Immature natural killer cell (primary cell): ENCODE measurements at regions not wholly inside any gene's neighbourhood (a gene's known extent, or its start where the extent isn't known, plus 50 kb on each side); places are given as distances from the start of the nearest gene placed in this dataset.
A peak's percentile ranks its signal among the peaks of the same experiment; 100 is the strongest.
"Not testable (repeated sequence)": the region's sequence is repeated elsewhere in the genome, so short reads cannot be mapped to it uniquely, and the experiment has no call there.

ENCODE experiments used
- DNase-seq, 3 donors: peaks; one replicate each; pipeline ENCODE4 v3.0.0; 2022; ENCODE audit warnings: mixed read lengths in 1 of 3
- H3K27ac Mint-ChIP-seq, 6 donors: one replicate each; pipeline ENCODE4 v1.8.0; 2020; ENCODE audit warnings: mixed read lengths in 6 of 6, mild to moderate bottlenecking in 5 of 6, inconsistent platforms in 4 of 6, moderate library complexity in 3 of 6
- H3K27me3 Mint-ChIP-seq, 3 donors: one replicate each; pipeline ENCODE4 v1.8.0; 2020 to 2021; ENCODE audit warnings: low read depth in 3 of 3, mild to moderate bottlenecking in 3 of 3, mixed read lengths in 3 of 3, moderate library complexity in 3 of 3, inconsistent platforms in 1 of 3
- H3K36me3 Mint-ChIP-seq, 3 donors: one replicate each; pipeline ENCODE4 v1.8.0; 2020; ENCODE audit warnings: mixed read lengths in 3 of 3, inconsistent platforms in 2 of 3, mild to moderate bottlenecking in 2 of 3
- H3K4me1 Mint-ChIP-seq, 2 donors: one replicate each; pipeline ENCODE4 v1.8.0; 2020; ENCODE audit warnings: inconsistent platforms in 2 of 2, mild to moderate bottlenecking in 2 of 2, mixed read lengths in 2 of 2, moderate library complexity in 1 of 2
- H3K4me3 Mint-ChIP-seq, 5 donors: one replicate each; pipeline ENCODE4 v1.8.0; 2020; ENCODE audit warnings: mild to moderate bottlenecking in 5 of 5, mixed read lengths in 5 of 5, inconsistent platforms in 3 of 5, moderate library complexity in 3 of 5
- H3K9me3 Mint-ChIP-seq, 6 donors: one replicate each; pipeline ENCODE4 v1.8.0; 2020; ENCODE audit warnings: mild to moderate bottlenecking in 6 of 6, mixed read lengths in 6 of 6, inconsistent platforms in 4 of 6, moderate library complexity in 3 of 6

- H3K4me3 Mint-ChIP-seq = no peak overlapping the region
- H3K27me3 Mint-ChIP-seq = peaks cover 0 to 1% (median 0%) of the 10 kb centered on the region in 3 donors
- no peaks in the 10 kb centered on the region for H3K36me3 Mint-ChIP-seq
- peaks cover 4 to 6% of the 10 kb centered on the region in 2 donors for H3K4me1 Mint-ChIP-seq
- DNase-seq = no peak
- H3K9me3 Mint-ChIP-seq = no peaks in the 10 kb centered on the region
- no peak overlapping the region for H3K27ac Mint-ChIP-seq
Measured at GRCh38 chr1:67482733-67483482, 52.7 kb upstream of the SERBP1 start.

- no peak for DNase-seq
- no peaks in the 10 kb centered on the region for H3K9me3 Mint-ChIP-seq
- no peaks in the 10 kb centered on the region for H3K4me1 Mint-ChIP-seq
- no peak overlapping the region for H3K4me3 Mint-ChIP-seq
- H3K27ac Mint-ChIP-seq = no peak overlapping the region
- H3K36me3 Mint-ChIP-seq = no peaks in the 10 kb centered on the region
- H3K27me3 Mint-ChIP-seq = peaks cover 0 to 3% (median 0%) of the 10 kb centered on the region in 3 donors
Measured at GRCh38 chr1:67484492-67484891, 54.3 kb upstream of the SERBP1 start.

- no peaks in the 10 kb centered on the region for H3K9me3 Mint-ChIP-seq
- no peak for DNase-seq
Measured at GRCh38 chr1:67485046-67485811, 55.0 kb upstream of the SERBP1 start.

GRCh38 chr1:67489643-67490042, 59.4 kb upstream of the SERBP1 start:
- H3K4me3 Mint-ChIP-seq = no peak overlapping the region
- peaks cover 0 to 5% (median 0%) of the 10 kb centered on the region in 3 donors for H3K27me3 Mint-ChIP-seq
- H3K36me3 Mint-ChIP-seq = no peaks in the 10 kb centered on the region
- H3K4me1 Mint-ChIP-seq = no peaks in the 10 kb centered on the region
- peak in 1 of 3 donors; percentile 6 for DNase-seq
- H3K9me3 Mint-ChIP-seq = no peaks in the 10 kb centered on the region
- no peak overlapping the region for H3K27ac Mint-ChIP-seq

More at GRCh38 chr1:67485046-67485811, 55.0 kb upstream of the SERBP1 start:
- Mint-ChIP-seq H3K27ac (no peak overlapping the region), H3K27me3 (peaks cover 0 to 3% (median 0%) of the 10 kb centered on the region in 3 donors), H3K36me3 (no peaks in the 10 kb centered on the region), H3K4me1 (no peaks in the 10 kb centered on the region), H3K4me3 (no peak overlapping the region)

- H3K27me3 Mint-ChIP-seq = peaks cover 0 to 5% (median 0%) of the 10 kb centered on the region in 3 donors
- no peaks in the 10 kb centered on the region for H3K9me3 Mint-ChIP-seq
- H3K4me3 Mint-ChIP-seq = no peak overlapping the region
- DNase-seq = no peak
- no peak overlapping the region for H3K27ac Mint-ChIP-seq
- H3K4me1 Mint-ChIP-seq = no peaks in the 10 kb centered on the region
- no peaks in the 10 kb centered on the region for H3K36me3 Mint-ChIP-seq
Measured at GRCh38 chr1:67491280-67491679, 61.1 kb upstream of the SERBP1 start.

- Mint-ChIP-seq H3K4me1 (no peaks in the 10 kb centered on the region), H3K27ac (no peak overlapping the region), H3K9me3 (no peaks in the 10 kb centered on the region), H3K27me3 (peaks cover 0 to 2% (median 2%) of the 10 kb centered on the region in 3 donors), H3K4me3 (no peak overlapping the region), H3K36me3 (no peaks in the 10 kb centered on the region)
- DNase-seq = no peak
Measured at GRCh38 chr1:67493148-67493547, 62.9 kb upstream of the SERBP1 start.

- H3K9me3 Mint-ChIP-seq = no peaks in the 10 kb centered on the region
- no peak for DNase-seq
- no peak overlapping the region for H3K27ac Mint-ChIP-seq
- H3K4me1 Mint-ChIP-seq = peaks cover 1 to 2% of the 10 kb centered on the region in 2 donors
- no peak overlapping the region for H3K4me3 Mint-ChIP-seq
- H3K27me3 Mint-ChIP-seq = peaks cover 0 to 3% (median 2%) of the 10 kb centered on the region in 3 donors
- no peaks in the 10 kb centered on the region for H3K36me3 Mint-ChIP-seq
Measured at GRCh38 chr1:67495327-67495726, 65.1 kb upstream of the SERBP1 start.

GRCh38 chr1:67496329-67496728, 66.1 kb upstream of the SERBP1 start:
- Mint-ChIP-seq H3K4me3 (no peak overlapping the region), H3K9me3 (no peaks in the 10 kb centered on the region), H3K27ac (no peak overlapping the region), H3K27me3 (peaks cover 2 to 4% (median 3%) of the 10 kb centered on the region in 3 donors), H3K36me3 (no peaks in the 10 kb centered on the region), H3K4me1 (peaks cover 4 to 5% of the 10 kb centered on the region in 2 donors)
- no peak for DNase-seq

- Mint-ChIP-seq H3K27ac (no peak overlapping the region), H3K27me3 (peaks cover 2 to 6% (median 3%) of the 10 kb centered on the region in 3 donors), H3K9me3 (no peaks in the 10 kb centered on the region), H3K4me3 (no peak overlapping the region), H3K36me3 (no peaks in the 10 kb centered on the region), H3K4me1 (peaks cover 4 to 15% of the 10 kb centered on the region in 2 donors)
- DNase-seq = peak; percentile 80 to 85 (median 83)
Measured at GRCh38 chr1:67500413-67500959, 70.3 kb upstream of the SERBP1 start.

- Mint-ChIP-seq H3K4me1 (peaks cover 4 to 15% of the 10 kb centered on the region in 2 donors), H3K9me3 (no peaks in the 10 kb centered on the region), H3K27ac (no peak overlapping the region), H3K27me3 (peaks cover 0 to 6% (median 3%) of the 10 kb centered on the region in 3 donors), H3K4me3 (no peak overlapping the region), H3K36me3 (no peaks in the 10 kb centered on the region)
- no peak for DNase-seq
Measured at GRCh38 chr1:67503974-67504373, 73.8 kb upstream of the SERBP1 start.

- H3K27me3 Mint-ChIP-seq, H3K4me3 Mint-ChIP-seq, H3K27ac Mint-ChIP-seq, DNase-seq, H3K4me1 Mint-ChIP-seq: not testable (repeated sequence)
- Mint-ChIP-seq H3K9me3 (peaks cover 9 to 15% (median 11%) of the 10 kb centered on the region in 6 donors), H3K36me3 (peaks cover 4 to 14% (median 12%) of the 10 kb centered on the region in 3 donors)
Measured at GRCh38 chr1:67513392-67514294, 83.4 kb upstream of the SERBP1 start.

GRCh38 chr1:67514300-67514699, 84.1 kb upstream of the SERBP1 start:
- Mint-ChIP-seq H3K9me3 (peaks cover 9 to 15% (median 11%) of the 10 kb centered on the region in 6 donors), H3K27ac (no peak overlapping the region), H3K27me3 (peaks cover 0 to 7% (median 0%) of the 10 kb centered on the region in 3 donors), H3K4me1 (no peaks in the 10 kb centered on the region), H3K4me3 (no peak overlapping the region), H3K36me3 (peaks cover 4 to 14% (median 12%) of the 10 kb centered on the region in 3 donors)
- no peak for DNase-seq

- Mint-ChIP-seq H3K27me3 (peaks cover 0 to 7% (median 0%) of the 10 kb centered on the region in 3 donors), H3K27ac (no peak overlapping the region), H3K9me3 (peaks cover 9 to 15% (median 11%) of the 10 kb centered on the region in 6 donors)
Measured at GRCh38 chr1:67514786-67515185, 84.6 kb upstream of the SERBP1 start.

More at GRCh38 chr1:67514786-67515185, 84.6 kb upstream of the SERBP1 start:
- Mint-ChIP-seq H3K36me3 (peaks cover 4 to 14% (median 12%) of the 10 kb centered on the region in 3 donors), H3K4me1 (no peaks in the 10 kb centered on the region), H3K4me3 (no peak overlapping the region)
- no peak for DNase-seq
